Panc1 (cell line): ENCODE measurements at regions not wholly inside any gene's neighbourhood (a gene's known extent, or its start where the extent isn't known, plus 50 kb on each side); places are given as distances from the start of the nearest gene placed in this dataset.

Source experiments
- ATAC-seq: fragments of 200-7000 bp; cut with Tn5 transposase; 2 replicates; pipeline ENCODE4 v1.9.1; 2020; ENCODE audit warnings: mild to moderate bottlenecking, moderate library complexity
- BruUV-seq: library from RNA; stranded (reverse); fragments of 400-500 nt; replicated peaks from 2 replicates; lab custom pipeline; 2021; lab: Mats Ljungman, UMichigan
- CTCF ChIA-PET: fragments of 300-600 bp; sonication (Branson Sonifier 250); formaldehyde crosslinking; loops from one replicate; lab custom pipeline; 2022; ENCODE audit warnings: antibody characterized with exemption; lab: Charles Lee
- POLR2A ChIA-PET: fragments of 300-600 bp; sonication (Branson Sonifier 250); formaldehyde crosslinking; loops from one replicate; lab custom pipeline; 2022; ENCODE audit warnings: antibody characterized with exemption; lab: Charles Lee
- DNase-seq: peaks from one replicate; pipeline ENCODE4 v3.0.0-alpha.2; 2010; ENCODE audit warnings: low read depth, low spot score
- H3K27ac ChIP-seq: 2 replicates; pipeline ENCODE4 v1.5.1; 2011; ENCODE audit warnings: mild to moderate bottlenecking, low read length, inconsistent platforms
- H3K27me3 ChIP-seq: fragments of 200-500 bp; sonication (Bioruptor generic); 2 replicates; pipeline ENCODE4 v1.6.0; 2014; ENCODE audit warnings: low read length, inconsistent platforms; ENCODE audit not compliant: control insufficient read depth, insufficient read depth
- H3K36me3 ChIP-seq: fragments of 200-500 bp; sonication (Bioruptor generic); 2 replicates; pipeline ENCODE4 v1.5.1; 2014; ENCODE audit warnings: inconsistent platforms, mild to moderate bottlenecking, low read length, moderate library complexity; ENCODE audit not compliant: control insufficient read depth, insufficient read depth
- H3K4me1 ChIP-seq: 2 replicates; pipeline ENCODE4 v1.5.1; 2011; ENCODE audit warnings: inconsistent platforms, mild to moderate bottlenecking, low read length, moderate library complexity; ENCODE audit not compliant: control insufficient read depth, insufficient read depth
- H3K4me3 ChIP-seq, 2 experiments: 2 replicates each; pipeline ENCODE4 v1.5.1; 2011 to 2012; ENCODE audit warnings: low read depth in 2 of 2, low read length in 2 of 2, mild to moderate bottlenecking in 2 of 2, inconsistent platforms in 1 of 2, moderate library complexity in 1 of 2
- H3K9me3 ChIP-seq: fragments of 200-500 bp; sonication (Bioruptor generic); 2 replicates; pipeline ENCODE4 v1.5.1; 2014; ENCODE audit warnings: low read depth, mild to moderate bottlenecking, inconsistent platforms, low read length, moderate library complexity; ENCODE audit not compliant: control insufficient read depth, insufficient read depth
- CTCF ChIP-seq: fragments of 450-650 bp; IDR thresholded peaks from 2 replicates; pipeline ENCODE4 v1.5.1; 2017; ENCODE audit warnings: mild to moderate bottlenecking
- POLR2AphosphoS5 ChIP-seq: IDR thresholded peaks from 2 replicates; pipeline ENCODE4 v1.6.1; 2012; ENCODE audit warnings: mild to moderate bottlenecking, low read depth, low read length, moderate library complexity
- REST ChIP-seq, 2 experiments: IDR thresholded peaks; 2 replicates each; pipeline ENCODE4 v1.6.1; 2011 to 2012; ENCODE audit warnings: low read depth in 2 of 2, control low read depth in 1 of 2, low read length in 1 of 2, mild to moderate bottlenecking in 1 of 2, moderate library complexity in 1 of 2; ENCODE audit not compliant: insufficient read depth in 1 of 2
- SIN3A ChIP-seq: IDR thresholded peaks from 2 replicates; pipeline ENCODE4 v1.6.1; 2012; ENCODE audit warnings: low read depth, mild to moderate bottlenecking, low read length, moderate library complexity, borderline replicate concordance; ENCODE audit not compliant: insufficient read depth
- TCF7L2 ChIP-seq: IDR thresholded peaks from 2 replicates; pipeline ENCODE4 v1.6.1; 2011; ENCODE audit warnings: mild to moderate bottlenecking, low read depth, low read length, inconsistent platforms
- in situ Hi-C: cut with HindIII; loops from 2 replicates; pipeline ENCODE4 v1.10.0; 2016; ENCODE audit warnings: low sequenced_read_pairs, low pct_unique_long_range_greater_than_20kb
- intact Hi-C: fragments of 100-400 bp; cut with micrococcal nuclease; formaldehyde crosslinking; loops from one replicate; pipeline ENCODE4 v1.10.0; 2022; ENCODE audit not compliant: unreplicated experiment

- H3K9me3 ChIP-seq, result no peaks in the 10 kb centered on the region
- DNase-seq (no peak), ATAC-seq (no peak)
- BruUV-seq, result no TSS peak
- in situ Hi-C loops (no loop called here), intact Hi-C loops (no loop called here)
- H3K27ac ChIP-seq, result no peak overlapping the region
- H3K4me3 ChIP-seq, result no peak overlapping the region
- POLR2A ChIA-PET, result interaction anchor here (0.6 kb wide), 1 partner anchor 1897 kb away, joined by 12 read pairs; no protein-coding TSS in a partner anchor
- no peaks in the 10 kb centered on the region for H3K4me1 ChIP-seq
- H3K27me3 ChIP-seq, result peaks cover 2% of the 10 kb centered on the region; the same call in 1 of the 2 replicates
- no peaks in the 10 kb centered on the region for H3K36me3 ChIP-seq
- CTCF ChIA-PET, result no interaction called here
- TF ChIP-seq SIN3A (no peak), CTCF (no peak), TCF7L2 (no peak), POLR2AphosphoS5 (no peak), REST (IDR thresholded peaks at IDR 0.05; ENCODE audit: insufficient read depth in 1 of 2, low read depth in 2 of 2, low read length in 1 of 2) (no peak)
Measured at GRCh38 chr5:2143088-2143487, 260.4 kb upstream of the IRX4 start.

- ATAC-seq, result no peak
- BruUV-seq, result no TSS peak
- H3K36me3 ChIP-seq, result no peaks in the 10 kb centered on the region
- ChIA-PET POLR2A (interaction anchor here (0.6 kb wide), 1 partner anchor 1898 kb away, joined by 12 read pairs; no protein-coding TSS in a partner anchor), CTCF (no interaction called here)
- H3K4me1 ChIP-seq, result no peaks in the 10 kb centered on the region
- H3K4me3 ChIP-seq, result peak overlapping the region in 1 of 2 experiments; percentile 6; a peak in 1 of 4 replicates
- peaks cover 2% of the 10 kb centered on the region; the same call in 1 of the 2 replicates for H3K27me3 ChIP-seq
- in situ Hi-C loops (no loop called here), intact Hi-C loops (no loop called here)
- TF ChIP-seq REST (IDR thresholded peaks at IDR 0.05; ENCODE audit: insufficient read depth in 1 of 2, low read depth in 2 of 2, low read length in 1 of 2) (no peak), CTCF (no peak), POLR2AphosphoS5 (no peak), SIN3A (no peak), TCF7L2 (no peak)
- no peak for DNase-seq
- H3K9me3 ChIP-seq, result no peaks in the 10 kb centered on the region
- H3K27ac ChIP-seq, result no peak overlapping the region
Measured at GRCh38 chr5:2142456-2142954, 259.8 kb upstream of the IRX4 start.
